Calu3 (cell line): ENCODE measurements at regions not wholly inside any gene's neighbourhood (a gene's known extent, or its start where the extent isn't known, plus 50 kb on each side); places are given as distances from the start of the nearest gene placed in this dataset.

ENCODE experiments used
- BruUV-seq: library from RNA; stranded (reverse); fragments of 400-500 nt; replicated peaks from 2 replicates; lab custom pipeline; 2021; lab: Mats Ljungman, UMichigan
- CTCF ChIA-PET: fragments of 300-600 bp; sonication (Branson Sonifier 250); formaldehyde crosslinking; loops from one replicate; lab custom pipeline; 2022; ENCODE audit warnings: antibody characterized with exemption; lab: Charles Lee
- DNase-seq: peaks from one replicate; pipeline ENCODE4 v3.0.0; 2022
- H3K27ac Mint-ChIP-seq: one replicate; pipeline ENCODE4 v1.8.0; 2022; ENCODE audit warnings: mixed read lengths; ENCODE audit not compliant: unreplicated experiment
- H3K27me3 Mint-ChIP-seq: one replicate; pipeline ENCODE4 v1.8.0; 2022; ENCODE audit warnings: mixed read lengths; ENCODE audit not compliant: unreplicated experiment
- H3K36me3 Mint-ChIP-seq: one replicate; pipeline ENCODE4 v1.8.0; 2022; ENCODE audit warnings: mild to moderate bottlenecking, moderate library complexity, mixed read lengths; ENCODE audit not compliant: insufficient read depth, unreplicated experiment
- H3K4me1 Mint-ChIP-seq: one replicate; pipeline ENCODE4 v1.8.0; 2022; ENCODE audit warnings: mild to moderate bottlenecking, low read depth, mixed read lengths; ENCODE audit not compliant: unreplicated experiment
- H3K4me3 Mint-ChIP-seq: one replicate; pipeline ENCODE4 v1.8.0; 2022; ENCODE audit warnings: mild to moderate bottlenecking, low read depth, moderate library complexity, mixed read lengths; ENCODE audit not compliant: unreplicated experiment
- H3K9me3 Mint-ChIP-seq: one replicate; pipeline ENCODE4 v1.8.0; 2022; ENCODE audit warnings: low read depth, mixed read lengths; ENCODE audit not compliant: unreplicated experiment
- intact Hi-C: fragments of 100-400 bp; cut with micrococcal nuclease; formaldehyde crosslinking; loops from one replicate; pipeline ENCODE4 v1.10.0; 2022; ENCODE audit not compliant: unreplicated experiment
- TF ChIP-seq, protein P1 (sequence below): fragments of 200-600 bp; IDR thresholded peaks from one replicate; pipeline ENCODE4 v1.8.0; 2022; ENCODE audit warnings: antibody characterized with exemption; ENCODE audit not compliant: unreplicated experiment

DNA sequence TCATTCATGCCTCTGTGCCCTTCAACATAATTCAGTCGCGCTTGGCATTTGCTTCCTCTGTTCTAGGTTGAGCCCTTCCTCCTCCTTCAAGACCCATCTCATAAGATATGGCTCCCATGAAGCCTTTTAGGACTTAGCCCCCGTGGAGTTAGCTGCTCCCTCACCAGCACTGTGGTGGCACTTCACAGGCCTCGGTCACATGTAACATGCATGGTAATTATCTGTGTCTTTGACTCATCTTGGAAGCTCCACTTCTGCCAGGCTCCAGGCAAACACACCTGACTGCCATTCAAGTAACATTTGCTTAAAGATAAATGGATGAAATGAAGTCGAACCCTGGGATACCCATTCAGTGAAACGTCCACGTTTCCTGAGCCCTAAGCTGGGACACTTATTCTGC lies 484.7 kb downstream of the EIPR1 start:
- Mint-ChIP-seq H3K27ac (no peak overlapping the region), H3K4me1 (no peaks in the 10 kb centered on the region), H3K9me3 (peaks cover 21% of the 10 kb centered on the region), H3K4me3 (no peak overlapping the region), H3K27me3 (no peaks in the 10 kb centered on the region), H3K36me3 (no peaks in the 10 kb centered on the region)
- no peak for DNase-seq
- TF ChIP-seq, protein P1, sequence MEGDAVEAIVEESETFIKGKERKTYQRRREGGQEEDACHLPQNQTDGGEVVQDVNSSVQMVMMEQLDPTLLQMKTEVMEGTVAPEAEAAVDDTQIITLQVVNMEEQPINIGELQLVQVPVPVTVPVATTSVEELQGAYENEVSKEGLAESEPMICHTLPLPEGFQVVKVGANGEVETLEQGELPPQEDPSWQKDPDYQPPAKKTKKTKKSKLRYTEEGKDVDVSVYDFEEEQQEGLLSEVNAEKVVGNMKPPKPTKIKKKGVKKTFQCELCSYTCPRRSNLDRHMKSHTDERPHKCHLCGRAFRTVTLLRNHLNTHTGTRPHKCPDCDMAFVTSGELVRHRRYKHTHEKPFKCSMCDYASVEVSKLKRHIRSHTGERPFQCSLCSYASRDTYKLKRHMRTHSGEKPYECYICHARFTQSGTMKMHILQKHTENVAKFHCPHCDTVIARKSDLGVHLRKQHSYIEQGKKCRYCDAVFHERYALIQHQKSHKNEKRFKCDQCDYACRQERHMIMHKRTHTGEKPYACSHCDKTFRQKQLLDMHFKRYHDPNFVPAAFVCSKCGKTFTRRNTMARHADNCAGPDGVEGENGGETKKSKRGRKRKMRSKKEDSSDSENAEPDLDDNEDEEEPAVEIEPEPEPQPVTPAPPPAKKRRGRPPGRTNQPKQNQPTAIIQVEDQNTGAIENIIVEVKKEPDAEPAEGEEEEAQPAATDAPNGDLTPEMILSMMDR, result no peak
- no TSS peak for BruUV-seq
- intact Hi-C loops, result no loop called here
- CTCF ChIA-PET, result no interaction called here

DNA sequence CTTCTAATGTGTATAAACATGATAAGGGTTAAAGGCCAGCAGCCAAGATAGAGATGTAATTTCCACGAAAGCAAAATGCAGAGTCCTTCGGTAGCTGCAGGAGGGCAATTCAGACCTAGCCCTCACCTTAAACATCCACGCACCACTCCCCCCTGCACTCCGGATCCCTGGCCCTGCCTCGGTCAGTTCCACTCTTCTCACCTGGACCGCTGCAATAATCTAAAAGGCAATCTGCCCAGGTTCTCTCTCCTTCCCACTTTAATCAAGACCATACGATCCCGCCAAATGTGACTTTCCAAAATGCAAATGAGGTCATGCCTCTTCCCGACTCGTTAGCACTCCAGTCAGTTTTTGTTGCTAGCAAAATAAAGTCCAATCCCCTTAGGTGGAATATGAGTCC lies 485.2 kb downstream of the EIPR1 start:
- no peaks in the 10 kb centered on the region for H3K27me3 Mint-ChIP-seq
- H3K27ac Mint-ChIP-seq, result no peak overlapping the region
- BruUV-seq, result no TSS peak
- TF ChIP-seq, protein P1, result no peak
- H3K36me3 Mint-ChIP-seq, result no peaks in the 10 kb centered on the region
- no peak overlapping the region for H3K4me3 Mint-ChIP-seq
- intact Hi-C loops, result no loop called here
- DNase-seq, result no peak
- no peaks in the 10 kb centered on the region for H3K4me1 Mint-ChIP-seq
- peaks cover 21% of the 10 kb centered on the region for H3K9me3 Mint-ChIP-seq
- CTCF ChIA-PET, result no interaction called here

DNA sequence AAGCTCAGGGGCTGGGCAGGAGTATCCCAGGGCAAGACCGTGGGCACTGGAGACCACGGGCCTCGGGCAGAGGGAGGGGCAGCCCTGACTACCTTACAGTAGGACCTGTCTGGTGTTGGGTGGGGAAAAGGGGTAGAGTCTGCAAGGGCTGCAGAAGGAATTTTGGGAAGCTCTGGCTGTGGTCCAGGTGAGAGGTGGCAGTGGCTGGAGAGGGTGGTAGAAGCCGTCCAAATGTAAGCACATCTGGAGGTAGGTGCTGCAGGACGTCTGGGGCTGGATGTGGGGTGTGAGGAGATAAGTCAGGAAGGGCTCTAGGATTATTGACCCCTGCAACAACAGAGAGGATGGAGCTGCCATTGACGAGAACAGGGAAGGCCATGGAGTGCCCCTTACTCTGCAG lies 486.7 kb downstream of the EIPR1 start:
- Mint-ChIP-seq H3K27ac (no peak overlapping the region), H3K4me3 (no peak overlapping the region)
- BruUV-seq, result no TSS peak

DNA sequence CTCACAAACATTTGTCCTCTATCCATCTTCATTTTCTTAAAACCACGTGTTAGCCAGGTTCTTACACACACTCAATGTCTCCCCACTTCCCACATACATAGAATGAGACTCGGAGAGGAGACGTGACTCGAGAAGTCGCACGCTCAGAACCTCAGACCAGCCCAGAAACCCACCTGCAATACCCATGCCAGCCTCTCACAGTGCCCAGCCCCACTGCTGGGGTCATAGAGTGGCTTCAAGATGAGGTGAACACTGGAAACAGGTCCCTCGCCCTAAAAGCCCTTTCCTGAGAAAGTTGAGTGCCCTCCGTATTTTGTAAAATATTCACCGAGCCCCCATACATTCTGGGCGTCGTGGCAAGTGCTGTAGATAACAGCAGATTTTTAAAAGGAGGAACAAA lies 487.4 kb downstream of the EIPR1 start:
- no TSS peak for BruUV-seq
- Mint-ChIP-seq H3K9me3 (peaks cover 18% of the 10 kb centered on the region), H3K4me1 (no peaks in the 10 kb centered on the region), H3K27ac (no peak overlapping the region), H3K36me3 (no peaks in the 10 kb centered on the region), H3K27me3 (no peaks in the 10 kb centered on the region), H3K4me3 (no peak overlapping the region)
- TF ChIP-seq, protein P1, result no peak
- no peak for DNase-seq
- intact Hi-C loops, result no loop called here
- CTCF ChIA-PET, result no interaction called here

More for the DNA sequence above, 486.7 kb downstream of the EIPR1 start:
- intact Hi-C loops, result no loop called here
- TF ChIP-seq, protein P1, result no peak
- Mint-ChIP-seq H3K27me3 (no peaks in the 10 kb centered on the region), H3K4me1 (no peaks in the 10 kb centered on the region), H3K36me3 (no peaks in the 10 kb centered on the region), H3K9me3 (peaks cover 19% of the 10 kb centered on the region)
- no peak for DNase-seq
- CTCF ChIA-PET, result no interaction called here

DNA sequence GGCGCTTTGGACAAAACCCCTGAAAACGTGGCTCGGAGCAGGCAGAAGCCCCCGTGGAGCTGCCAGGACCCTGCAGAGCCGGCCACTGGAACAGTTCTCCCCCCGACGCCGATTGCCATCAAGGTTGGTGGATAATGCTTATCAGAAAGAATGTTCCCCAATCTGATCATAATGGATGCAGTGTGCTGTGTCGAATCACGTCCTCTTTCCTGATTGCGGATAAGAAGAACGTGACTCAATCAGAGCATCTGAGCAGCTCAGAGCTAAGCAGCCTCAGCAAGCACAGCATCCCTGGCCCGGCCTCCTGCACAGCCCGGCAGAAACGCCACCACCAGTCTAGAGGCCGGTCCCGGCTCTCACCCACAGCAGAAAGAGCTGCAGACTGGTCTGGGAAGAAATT lies 488.0 kb downstream of the EIPR1 start:
- intact Hi-C loops, result no loop called here
- Mint-ChIP-seq H3K36me3 (no peaks in the 10 kb centered on the region), H3K4me1 (no peaks in the 10 kb centered on the region), H3K27ac (no peak overlapping the region), H3K4me3 (no peak overlapping the region), H3K27me3 (no peaks in the 10 kb centered on the region), H3K9me3 (peaks cover 15% of the 10 kb centered on the region)
- CTCF ChIA-PET, result no interaction called here
- TF ChIP-seq, protein P1, result no peak
- no peak for DNase-seq
- BruUV-seq, result no TSS peak
